ENCODE measurements at regions not wholly inside any gene's neighbourhood (a gene's known extent, or its start where the extent isn't known, plus 50 kb on each side); places are given as distances from the start of the nearest gene placed in this dataset.

DNA sequence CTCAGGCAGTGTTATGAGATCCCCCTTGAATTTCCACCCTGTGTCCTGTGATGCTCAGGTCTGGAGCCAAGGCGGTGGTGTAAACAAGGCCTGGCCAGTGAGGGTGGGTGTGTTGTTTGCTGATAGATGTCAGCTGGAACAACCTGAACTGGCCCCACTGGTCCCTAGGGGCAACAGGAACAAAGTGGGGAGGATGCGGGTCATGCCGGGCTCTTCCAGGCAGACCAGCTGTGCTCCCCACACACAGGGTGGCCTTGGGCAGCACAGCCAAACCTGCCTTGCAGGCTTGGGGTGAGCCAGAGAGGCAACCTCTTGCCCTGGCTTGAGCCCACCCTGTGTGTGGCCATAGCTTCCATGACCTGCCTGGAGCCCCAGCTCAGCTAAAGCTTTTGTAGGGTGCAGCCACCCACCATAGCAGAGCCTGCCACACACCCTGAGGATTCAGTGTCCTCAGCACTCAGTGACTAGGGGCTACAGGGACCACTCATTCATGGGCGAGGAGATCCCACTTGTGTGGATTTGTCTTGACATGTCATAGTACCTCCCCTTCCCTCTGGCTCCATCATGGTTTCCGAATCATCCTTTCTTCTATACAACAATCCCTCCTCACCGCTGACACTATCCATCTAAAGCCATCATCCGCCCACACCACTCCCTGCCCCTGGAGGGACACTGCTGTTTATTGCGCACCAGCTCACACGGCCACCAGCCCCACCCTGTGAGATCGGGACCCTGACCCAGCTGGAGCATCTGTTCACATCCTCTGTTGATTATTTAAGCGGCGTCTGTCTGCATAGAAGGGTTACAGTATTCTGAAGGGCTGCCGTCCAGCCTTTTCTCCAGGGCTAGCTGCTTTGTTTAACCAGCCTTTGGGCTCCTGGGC lies 268.8 kb downstream of the CYP26B1 start:
- TF ChIP-seq EZH2 (IDR thresholded peaks at IDR 0.05; ENCODE audit: insufficient read depth, poor library complexity, severe bottlenecking) (no peak), EZH2phosphoT487 (IDR thresholded peaks at IDR 0.05; ENCODE audit: insufficient read depth, low read depth) (no peak)

All from GM23248 (cell line).